Stimulated activated CD8-positive, alpha-beta memory T cell treated with anti-CD3 and anti-CD28 coated beads, Interleukin-7, amount 100 ng/mL, for 1 hour (primary cell): ENCODE measurements at regions not wholly inside any gene's neighbourhood (a gene's known extent, or its start where the extent isn't known, plus 50 kb on each side); places are given as distances from the start of the nearest gene placed in this dataset.

ENCODE experiments used
- DNase-seq, 2 donors: peaks; one replicate each; pipeline ENCODE4 v3.0.0-alpha.2; 2020; ENCODE audit warnings: low read depth in 2 of 2

- no peak for DNase-seq
Measured at GRCh38 chr18:32542221-32542798, 71.6 kb upstream of the GAREM1 start.

- no peak for DNase-seq
Measured at GRCh38 chr18:32530947-32531651, 60.4 kb upstream of the GAREM1 start.

GRCh38 chr18:32529722-32530420 is 59.2 kb upstream of the GAREM1 start:
- no peak for DNase-seq

- DNase-seq, result no peak
Measured at GRCh38 chr18:32520771-32521170, 50.1 kb upstream of the GAREM1 start.
